GM18505 (cell line): ENCODE measurements at regions not wholly inside any gene's neighbourhood (a gene's known extent, or its start where the extent isn't known, plus 50 kb on each side); places are given as distances from the start of the nearest gene placed in this dataset.
A peak's percentile ranks its signal among the peaks of the same experiment; 100 is the strongest.
"Not testable (repeated sequence)": the region's sequence is repeated elsewhere in the genome, so short reads cannot be mapped to it uniquely, and the experiment has no call there.

ENCODE experiments used
- ATAC-seq: cut with Tn5 transposase; IDR thresholded peaks from one replicate; pipeline ENCODE4 v1.9.1; 2021; ENCODE audit not compliant: unreplicated experiment
- POLR2A ChIP-seq: IDR thresholded peaks from 4 replicates; pipeline ENCODE4 v1.6.1; 2011; ENCODE audit warnings: borderline replicate concordance; ENCODE audit not compliant: insufficient read depth, insufficient read length; ENCODE audit errors: extremely low read depth

- no peak for ATAC-seq
- no peak for TF ChIP-seq POLR2A
These were observed 141.7 kb upstream of the CARMIL1 start for GRCh38 chr6:25137480-25137879.

- ATAC-seq = no peak
- TF ChIP-seq POLR2A = no peak
These were observed 141.3 kb upstream of the CARMIL1 start for GRCh38 chr6:25137916-25138232.

GRCh38 chr6:25138233-25138933 is 140.8 kb upstream of the CARMIL1 start:
- peak; percentile 67 for TF ChIP-seq POLR2A
- ATAC-seq = peak; percentile 93

GRCh38 chr6:25138934-25139415 is 140.2 kb upstream of the CARMIL1 start:
- no peak for TF ChIP-seq POLR2A
- no peak for ATAC-seq

GRCh38 chr6:25139608-25140007 is 139.6 kb upstream of the CARMIL1 start:
- ATAC-seq = not testable (repeated sequence)

- TF ChIP-seq POLR2A = no peak
- ATAC-seq = no peak
These were observed 136.7 kb upstream of the CARMIL1 start for GRCh38 chr6:25142506-25142905.

GRCh38 chr6:25144919-25145318 is 134.3 kb upstream of the CARMIL1 start:
- TF ChIP-seq POLR2A = no peak
- ATAC-seq = no peak

- peak; percentile 98 for ATAC-seq
- no peak for TF ChIP-seq POLR2A
These were observed 132.0 kb upstream of the CARMIL1 start for GRCh38 chr6:25147223-25147622.

- no peak for ATAC-seq
- no peak for TF ChIP-seq POLR2A
These were observed 129.1 kb upstream of the CARMIL1 start for GRCh38 chr6:25150031-25150430.

GRCh38 chr6:25150863-25151262 is 128.3 kb upstream of the CARMIL1 start:
- ATAC-seq = no peak
- TF ChIP-seq POLR2A = no peak

GRCh38 chr6:25153079-25153478 is 126.1 kb upstream of the CARMIL1 start:
- no peak for ATAC-seq
- no peak for TF ChIP-seq POLR2A

- TF ChIP-seq POLR2A = no peak
- no peak for ATAC-seq
These were observed 125.1 kb upstream of the CARMIL1 start for GRCh38 chr6:25154034-25154596.

GRCh38 chr6:25155211-25155610 is 124.0 kb upstream of the CARMIL1 start:
- no peak for ATAC-seq
- TF ChIP-seq POLR2A = no peak

GRCh38 chr6:25156123-25156522 is 123.1 kb upstream of the CARMIL1 start:
- ATAC-seq = no peak

GRCh38 chr6:25157183-25157582 is 122.0 kb upstream of the CARMIL1 start:
- TF ChIP-seq POLR2A = no peak
- no peak for ATAC-seq

More at GRCh38 chr6:25156123-25156522, 123.1 kb upstream of the CARMIL1 start:
- no peak for TF ChIP-seq POLR2A

GRCh38 chr6:25157842-25158241 is 121.3 kb upstream of the CARMIL1 start:
- no peak for ATAC-seq
- TF ChIP-seq POLR2A = no peak

- ATAC-seq = not testable (repeated sequence)
These were observed 119.0 kb upstream of the CARMIL1 start for GRCh38 chr6:25160134-25160533.
